GM12891 (cell line): ENCODE measurements at regions not wholly inside any gene's neighbourhood (a gene's known extent, or its start where the extent isn't known, plus 50 kb on each side); places are given as distances from the start of the nearest gene placed in this dataset.

Experiments used
- PAX5 ChIP-seq: IDR thresholded peaks from 2 replicates; pipeline ENCODE4 v1.6.1; 2011; ENCODE audit warnings: low read length, moderate library complexity, mild to moderate bottlenecking; ENCODE audit not compliant: insufficient read depth, severe bottlenecking
- POLR2A ChIP-seq: IDR thresholded peaks from 2 replicates; pipeline ENCODE4 v1.6.1; 2011; ENCODE audit warnings: low read depth, low read length, control low read depth
- POLR2AphosphoS5 ChIP-seq: IDR thresholded peaks from 2 replicates; pipeline ENCODE4 v1.6.1; 2011; ENCODE audit warnings: low read depth, low read length, control low read depth
- SPI1 ChIP-seq: IDR thresholded peaks from 2 replicates; pipeline ENCODE4 v1.6.1; 2011; ENCODE audit warnings: low read depth, low read length, control low read depth
- TAF1 ChIP-seq: IDR thresholded peaks from 2 replicates; pipeline ENCODE4 v1.6.1; 2011; ENCODE audit warnings: low read depth, low read length, control low read depth

GRCh38 chr5:30331534-30331933 lies 862.0 kb upstream of the CDH6 start:
- TF ChIP-seq POLR2A (no peak), POLR2AphosphoS5 (no peak), SPI1 (no peak), PAX5 (no peak), TAF1 (no peak)
